SH-SY5Y (cell line): ENCODE measurements at regions not wholly inside any gene's neighbourhood (a gene's known extent, or its start where the extent isn't known, plus 50 kb on each side); places are given as distances from the start of the nearest gene placed in this dataset.

Experiments used
- GATA2 ChIP-seq: IDR thresholded peaks from 2 replicates; pipeline ENCODE4 v1.6.1; 2011; ENCODE audit warnings: mild to moderate bottlenecking, low read depth, low read length
- GATA3 ChIP-seq: IDR thresholded peaks from 2 replicates; pipeline ENCODE4 v1.6.1; 2011; ENCODE audit warnings: low read depth, mild to moderate bottlenecking, low read length, moderate library complexity

DNA sequence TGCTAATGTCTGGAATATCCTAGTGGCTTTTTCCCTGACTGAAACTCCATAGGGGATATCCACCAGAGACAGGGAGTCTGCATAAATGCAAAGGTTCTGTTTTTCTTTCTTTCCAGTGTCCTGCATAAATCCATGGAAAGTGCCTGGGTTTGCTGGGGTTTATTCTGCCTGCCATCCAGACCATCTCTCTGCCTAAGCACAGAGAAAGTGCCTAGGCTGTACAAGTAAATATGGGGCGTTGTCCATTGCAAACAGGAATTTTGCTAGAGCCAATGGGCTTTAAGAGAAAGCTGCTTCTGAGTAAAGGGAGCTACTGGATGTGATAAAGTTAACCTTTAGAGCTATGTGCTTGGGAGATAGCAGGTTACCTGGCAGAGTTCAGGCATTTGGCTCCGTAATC, 407.5 kb downstream of the AGTPBP1 start:
- TF ChIP-seq GATA3 (no peak), GATA2 (no peak)
